GM06990 (cell line): ENCODE measurements at regions not wholly inside any gene's neighbourhood (a gene's known extent, or its start where the extent isn't known, plus 50 kb on each side); places are given as distances from the start of the nearest gene placed in this dataset.
"Not testable (repeated sequence)": the region's sequence is repeated elsewhere in the genome, so short reads cannot be mapped to it uniquely, and the experiment has no call there.

Source experiments
- DNase-seq: peaks from one replicate; pipeline ENCODE4 v3.0.0-alpha.2; 2011; ENCODE audit not compliant: insufficient read length; ENCODE audit errors: extremely low read depth
- H3K27me3 ChIP-seq: replicated peaks from 2 replicates; pipeline ENCODE4 v1.6.0; 2011; ENCODE audit warnings: low read length; ENCODE audit not compliant: control insufficient read depth, insufficient read depth
- H3K36me3 ChIP-seq: 2 replicates; pipeline ENCODE4 v1.5.1; 2011; ENCODE audit warnings: low read length; ENCODE audit not compliant: control insufficient read depth, insufficient read depth
- H3K4me3 ChIP-seq: replicated peaks from 2 replicates; pipeline ENCODE4 v1.5.1; 2011; ENCODE audit warnings: low read depth, mild to moderate bottlenecking, control low read depth, low read length
- TF ChIP-seq, protein P1 (sequence below): IDR thresholded peaks from 2 replicates; pipeline ENCODE4 v1.5.1; 2011; ENCODE audit warnings: low read length, control low read depth, mild to moderate bottlenecking, inconsistent platforms; ENCODE audit not compliant: insufficient read depth, poor library complexity, severe bottlenecking

DNA sequence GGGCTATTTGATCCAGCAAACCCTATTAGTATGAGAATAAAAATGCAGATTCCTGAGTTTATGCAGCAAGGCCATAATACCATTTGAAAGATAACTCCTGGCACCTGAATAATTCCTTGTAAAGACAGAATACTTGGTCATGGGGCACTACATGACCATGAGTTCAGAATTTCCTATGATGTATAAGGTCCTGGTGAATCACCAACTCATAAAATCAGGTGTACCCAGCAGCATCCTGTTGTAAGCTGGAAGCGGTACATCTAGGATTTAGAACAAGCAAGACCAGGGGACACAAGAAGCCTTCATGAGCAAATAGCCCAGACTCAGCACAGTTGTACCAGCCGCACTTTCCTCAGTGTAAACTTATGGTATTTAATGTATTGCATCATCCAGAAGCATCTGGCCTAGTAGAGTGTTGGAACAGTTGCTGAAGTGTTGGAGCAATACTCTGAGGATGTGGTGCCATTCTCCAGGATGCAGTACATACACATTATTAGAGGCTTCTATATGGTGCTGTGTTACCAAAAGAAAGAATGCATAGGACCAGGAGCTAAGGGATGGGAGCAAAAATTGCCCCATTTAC lies 233.4 kb downstream of the SQOR start:
- TF ChIP-seq, protein P1, sequence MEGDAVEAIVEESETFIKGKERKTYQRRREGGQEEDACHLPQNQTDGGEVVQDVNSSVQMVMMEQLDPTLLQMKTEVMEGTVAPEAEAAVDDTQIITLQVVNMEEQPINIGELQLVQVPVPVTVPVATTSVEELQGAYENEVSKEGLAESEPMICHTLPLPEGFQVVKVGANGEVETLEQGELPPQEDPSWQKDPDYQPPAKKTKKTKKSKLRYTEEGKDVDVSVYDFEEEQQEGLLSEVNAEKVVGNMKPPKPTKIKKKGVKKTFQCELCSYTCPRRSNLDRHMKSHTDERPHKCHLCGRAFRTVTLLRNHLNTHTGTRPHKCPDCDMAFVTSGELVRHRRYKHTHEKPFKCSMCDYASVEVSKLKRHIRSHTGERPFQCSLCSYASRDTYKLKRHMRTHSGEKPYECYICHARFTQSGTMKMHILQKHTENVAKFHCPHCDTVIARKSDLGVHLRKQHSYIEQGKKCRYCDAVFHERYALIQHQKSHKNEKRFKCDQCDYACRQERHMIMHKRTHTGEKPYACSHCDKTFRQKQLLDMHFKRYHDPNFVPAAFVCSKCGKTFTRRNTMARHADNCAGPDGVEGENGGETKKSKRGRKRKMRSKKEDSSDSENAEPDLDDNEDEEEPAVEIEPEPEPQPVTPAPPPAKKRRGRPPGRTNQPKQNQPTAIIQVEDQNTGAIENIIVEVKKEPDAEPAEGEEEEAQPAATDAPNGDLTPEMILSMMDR: no peak
- no peak for DNase-seq
- H3K27me3 ChIP-seq: no peaks in the 10 kb centered on the region
- H3K36me3 ChIP-seq: no peaks in the 10 kb centered on the region
- H3K4me3 ChIP-seq: no peak overlapping the region

DNA sequence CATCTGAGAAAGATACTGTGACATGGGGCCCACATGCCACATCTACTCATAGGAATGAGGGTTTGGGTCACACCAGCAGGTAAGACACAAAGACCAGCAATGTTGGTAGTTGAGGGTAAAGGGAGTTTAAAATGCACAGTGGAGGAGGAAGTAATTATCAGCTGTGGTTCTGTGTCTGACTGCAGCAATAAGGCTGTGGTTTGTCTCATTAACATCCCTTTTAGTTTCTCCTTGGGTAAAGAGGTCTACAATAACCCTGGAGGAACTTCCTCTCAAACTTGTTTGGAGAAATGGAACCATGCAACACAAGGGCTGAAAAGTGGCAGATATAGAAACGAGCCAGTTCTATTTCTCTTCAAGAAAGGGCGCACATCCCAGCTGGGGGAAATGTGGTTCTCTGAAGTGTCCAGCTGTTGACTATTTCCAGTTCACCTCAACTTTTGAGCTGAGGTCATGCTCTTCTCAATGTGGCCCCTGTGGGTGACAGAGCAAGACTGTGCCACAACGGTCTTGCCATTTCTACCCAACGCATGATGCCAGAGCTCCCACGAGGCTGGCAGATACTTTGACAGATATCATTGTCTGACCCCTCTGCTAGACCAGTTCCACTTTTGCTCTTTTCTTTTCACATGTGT lies 234.3 kb downstream of the SQOR start:
- no peak for DNase-seq

DNA sequence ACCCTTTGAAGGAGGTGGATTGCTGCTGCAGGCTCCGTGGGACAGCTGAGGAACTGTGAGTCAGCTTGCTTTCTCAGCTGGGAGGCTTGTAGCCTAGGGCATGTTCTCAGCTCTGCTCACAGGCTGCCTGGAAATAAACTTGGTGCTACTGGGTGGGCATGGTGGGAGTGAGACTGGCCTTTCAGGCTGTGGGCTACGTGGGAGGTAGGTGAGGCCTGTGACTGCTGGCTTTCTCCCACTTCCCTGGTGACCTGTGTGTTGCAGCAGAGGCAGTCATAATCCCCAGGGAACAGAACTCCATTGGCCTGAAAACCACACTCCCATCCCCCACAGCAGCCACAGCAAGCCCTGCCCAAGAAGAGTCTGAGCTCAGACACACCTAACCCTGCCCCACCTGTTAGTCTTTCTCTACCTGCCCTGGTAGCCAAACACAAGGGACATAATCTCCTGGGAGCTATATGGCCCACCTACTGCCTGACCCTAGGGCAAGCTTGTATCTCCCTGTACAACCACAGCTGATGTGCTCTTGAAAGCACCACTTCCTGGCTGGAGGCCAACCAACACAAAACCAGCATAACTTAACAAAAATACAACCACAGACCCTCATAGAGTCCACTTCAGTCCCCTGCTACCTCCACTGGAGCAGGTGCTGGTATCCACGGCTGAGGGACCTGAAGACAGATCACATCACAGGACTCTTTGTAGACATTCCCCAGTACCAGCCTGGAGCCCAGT lies 236.5 kb downstream of the SQOR start:
- no peaks in the 10 kb centered on the region for H3K27me3 ChIP-seq
- DNase-seq: no peak

More for the DNA sequence above, 234.3 kb downstream of the SQOR start:
- H3K27me3 ChIP-seq: no peaks in the 10 kb centered on the region
- H3K36me3 ChIP-seq: no peaks in the 10 kb centered on the region
- TF ChIP-seq, protein P1: no peak
- no peak overlapping the region for H3K4me3 ChIP-seq

DNA sequence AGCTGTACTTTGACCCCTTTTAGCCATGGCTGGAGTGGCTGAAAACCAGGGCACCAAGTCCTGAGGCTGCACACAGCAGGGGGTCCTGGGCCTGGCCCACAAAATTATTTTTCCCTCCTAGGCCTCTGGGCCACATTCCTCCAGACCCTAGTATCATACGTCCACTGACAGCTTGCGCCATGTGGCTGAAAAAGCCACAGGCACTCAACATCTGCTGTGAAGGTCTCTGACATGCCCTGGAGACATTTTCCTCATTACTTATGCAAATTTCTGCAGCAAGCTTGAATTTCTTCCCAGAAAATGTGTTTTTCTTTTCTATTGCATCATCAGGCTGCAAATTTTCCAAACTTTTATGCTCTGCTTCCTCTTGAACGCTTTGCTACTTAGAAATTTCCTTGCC lies 239.0 kb downstream of the SQOR start:
- H3K36me3 ChIP-seq: no peaks in the 10 kb centered on the region
- TF ChIP-seq, protein P1: no peak
- no peaks in the 10 kb centered on the region for H3K27me3 ChIP-seq
- H3K4me3 ChIP-seq: no peak overlapping the region
- DNase-seq: no peak

More for the DNA sequence above, 236.5 kb downstream of the SQOR start:
- Histone ChIP-seq H3K4me3 (no peak overlapping the region), H3K36me3 (no peaks in the 10 kb centered on the region)
- TF ChIP-seq, protein P1: no peak

DNA sequence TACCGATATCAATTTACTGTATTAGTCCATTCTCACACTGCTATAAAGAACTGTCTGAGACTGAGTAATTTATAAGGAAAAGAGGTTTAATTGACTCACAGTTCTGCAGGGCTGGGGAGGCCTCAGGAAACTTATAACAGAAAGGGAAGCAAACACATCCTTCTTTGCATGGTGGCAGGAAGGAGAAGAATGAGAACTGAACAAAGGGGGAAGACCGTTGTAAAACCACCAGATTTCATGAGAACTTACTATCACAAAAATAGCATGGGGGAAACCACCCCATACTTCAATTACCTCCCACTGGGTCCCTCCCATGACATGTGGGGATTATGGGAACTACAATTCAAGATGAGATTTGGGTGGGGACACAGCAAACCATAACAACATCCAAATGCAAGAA lies 239.7 kb downstream of the SQOR start:
- not testable (repeated sequence) for H3K27me3 ChIP-seq, DNase-seq, H3K4me3 ChIP-seq, H3K36me3 ChIP-seq

DNA sequence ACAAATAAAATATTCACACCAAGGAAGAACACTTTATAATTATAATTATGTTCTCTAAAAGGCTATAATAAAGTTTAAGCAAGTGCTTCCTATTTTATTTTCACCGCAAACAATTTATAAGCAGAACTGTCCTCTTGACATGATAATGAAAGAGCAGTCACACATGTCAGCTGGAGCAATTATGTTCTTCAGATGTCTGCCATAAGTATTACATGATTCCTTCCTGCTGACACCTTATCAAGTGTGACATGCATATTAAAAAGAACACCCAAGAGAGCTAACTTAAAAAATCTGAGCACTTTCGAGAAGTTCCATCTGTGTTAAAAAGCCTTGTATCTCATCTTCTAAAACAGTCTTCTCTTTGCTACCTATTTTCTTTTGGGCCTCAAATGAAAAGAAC lies 249.5 kb downstream of the SQOR start:
- TF ChIP-seq, protein P1: no peak
- Histone ChIP-seq H3K36me3 (no peaks in the 10 kb centered on the region), H3K27me3 (no peaks in the 10 kb centered on the region), H3K4me3 (no peak overlapping the region)
- DNase-seq: no peak
